ENCODE measurements at regions not wholly inside any gene's neighbourhood (a gene's known extent, or its start where the extent isn't known, plus 50 kb on each side); places are given as distances from the start of the nearest gene placed in this dataset.

- H4K91ac ChIP-seq (ENCODE audit: insufficient read length, low read depth, low read length), result no peak overlapping the region
- Mint-ChIP-seq H3K4me1 (peaks cover 13 to 16% of the 10 kb centered on the region in 2 experiments), H3K4me3 (peak overlapping the region; percentile 54 to 63), H3K27ac (no peak overlapping the region), H3K9me3 (no peaks in the 10 kb centered on the region), H3K36me3 (ENCODE audit: insufficient read depth in 1 of 3, low read depth in 3 of 3) (no peaks in the 10 kb centered on the region), H3K27me3 (ENCODE audit: low read depth) (peaks cover 42% of the 10 kb centered on the region)
- TF ChIP-seq, protein P1, sequence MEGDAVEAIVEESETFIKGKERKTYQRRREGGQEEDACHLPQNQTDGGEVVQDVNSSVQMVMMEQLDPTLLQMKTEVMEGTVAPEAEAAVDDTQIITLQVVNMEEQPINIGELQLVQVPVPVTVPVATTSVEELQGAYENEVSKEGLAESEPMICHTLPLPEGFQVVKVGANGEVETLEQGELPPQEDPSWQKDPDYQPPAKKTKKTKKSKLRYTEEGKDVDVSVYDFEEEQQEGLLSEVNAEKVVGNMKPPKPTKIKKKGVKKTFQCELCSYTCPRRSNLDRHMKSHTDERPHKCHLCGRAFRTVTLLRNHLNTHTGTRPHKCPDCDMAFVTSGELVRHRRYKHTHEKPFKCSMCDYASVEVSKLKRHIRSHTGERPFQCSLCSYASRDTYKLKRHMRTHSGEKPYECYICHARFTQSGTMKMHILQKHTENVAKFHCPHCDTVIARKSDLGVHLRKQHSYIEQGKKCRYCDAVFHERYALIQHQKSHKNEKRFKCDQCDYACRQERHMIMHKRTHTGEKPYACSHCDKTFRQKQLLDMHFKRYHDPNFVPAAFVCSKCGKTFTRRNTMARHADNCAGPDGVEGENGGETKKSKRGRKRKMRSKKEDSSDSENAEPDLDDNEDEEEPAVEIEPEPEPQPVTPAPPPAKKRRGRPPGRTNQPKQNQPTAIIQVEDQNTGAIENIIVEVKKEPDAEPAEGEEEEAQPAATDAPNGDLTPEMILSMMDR (conservative IDR thresholded peaks at IDR 0.05), result no peak
- no peaks in the 10 kb centered on the region for H3K79me2 ChIP-seq (ENCODE audit: insufficient read depth, low read length)
- H3K9ac ChIP-seq (ENCODE audit: extremely low read depth, insufficient read length, low read length), result no peak overlapping the region
- DNase-seq, result no peak
- H3K18ac ChIP-seq (ENCODE audit: insufficient read length, low read depth, low read length), result no peak overlapping the region
- H2BK12ac ChIP-seq (ENCODE audit: insufficient read length, low read depth, low read length), result no peak overlapping the region
- H3K4me1 ChIP-seq (ENCODE audit: insufficient read depth, low read length), result no peaks in the 10 kb centered on the region
- peaks cover 16% of the 10 kb centered on the region; the same call in 1 of the 2 replicates for H3K27me3 ChIP-seq (ENCODE audit: insufficient read depth, low read length)
- H2AFZ ChIP-seq (ENCODE audit: low read length), result no peak overlapping the region
- peaks cover 5% of the 10 kb centered on the region for H3K23me2 ChIP-seq (ENCODE audit: insufficient read length, low read depth, low read length, poor library complexity, severe bottlenecking)
- H3K23ac ChIP-seq (ENCODE audit: insufficient read length, low read depth, low read length), result no peak overlapping the region
- no peak overlapping the region for H2BK120ac ChIP-seq (ENCODE audit: low read depth, low read length, poor library complexity, severe bottlenecking)
- no peaks in the 10 kb centered on the region for H3K9me3 ChIP-seq (ENCODE audit: control insufficient read depth, low read depth, low read length)
- H4K8ac ChIP-seq (replicated peaks; ENCODE audit: insufficient read length, low read depth, low read length), result no peak overlapping the region
- H3K14ac ChIP-seq (ENCODE audit: insufficient read depth, low read length), result no peak overlapping the region; the same call in 1 of the 2 replicates
- H2BK20ac ChIP-seq (ENCODE audit: low read depth, low read length, poor library complexity, severe bottlenecking), result no peak overlapping the region
- peak overlapping the region; percentile 38 for H3K4me2 ChIP-seq (ENCODE audit: insufficient read depth, insufficient read length, low read length)
- no peak overlapping the region for H3T11ph ChIP-seq (ENCODE audit: low read length)
- H3K79me1 ChIP-seq (ENCODE audit: insufficient read depth, low read depth, low read length, poor library complexity, severe bottlenecking), result no peaks in the 10 kb centered on the region
- no peak overlapping the region for H2BK5ac ChIP-seq (ENCODE audit: insufficient read length, low read length)
- H2AK5ac ChIP-seq (ENCODE audit: insufficient read length, low read length), result no peak overlapping the region
- no peak overlapping the region for H3K56ac ChIP-seq (ENCODE audit: insufficient read length, low read depth, low read length)
- no peak overlapping the region for H3K27ac ChIP-seq (ENCODE audit: insufficient read length, low read depth, low read length)
- no peak overlapping the region for H2BK15ac ChIP-seq (ENCODE audit: low read depth, low read length)
- WGBS (ENCODE audit: extremely low coverage, insufficient read length, low lambda C conversion rate), result no CpG with 5 or more reads among the region's 50 CpGs
- no peaks in the 10 kb centered on the region for H4K20me1 ChIP-seq (ENCODE audit: control insufficient read depth, insufficient read depth, insufficient read length)
- no peak overlapping the region for H4K5ac ChIP-seq (ENCODE audit: insufficient read length, low read depth, low read length)
- H3K4ac ChIP-seq (ENCODE audit: low read depth, low read length), result no peak overlapping the region
Observed at GRCh38 chr15:66841953-66842681, 140.1 kb downstream of the SMAD6 start.

All from H9 (cell line).